ENCODE measurements at regions not wholly inside any gene's neighbourhood (a gene's known extent, or its start where the extent isn't known, plus 50 kb on each side); places are given as distances from the start of the nearest gene placed in this dataset.

DNA sequence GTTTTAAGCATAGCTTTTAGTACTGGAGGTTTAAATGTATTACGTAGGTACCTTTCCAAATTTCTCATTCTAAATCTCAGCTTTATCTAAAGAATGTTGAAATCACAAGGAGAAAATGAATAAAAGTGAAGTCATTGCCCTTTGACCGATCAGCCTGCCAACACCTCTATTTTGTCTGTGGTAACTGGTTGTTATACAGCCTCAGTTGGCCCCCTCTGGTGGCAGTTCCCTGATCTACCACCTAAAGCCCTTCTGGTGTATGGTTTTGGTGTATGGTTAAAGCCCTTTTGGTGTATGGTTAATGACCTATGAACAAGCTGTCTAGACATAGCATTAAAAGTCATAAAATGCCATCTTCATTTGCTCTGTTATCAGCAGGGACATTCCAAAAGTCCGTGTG is 378.2 kb upstream of the AZI2 start:
- H3K9ac ChIP-seq (replicated peaks in 1 of 4; ENCODE audit: extremely low read depth in 1 of 4, low read depth in 3 of 4, low read length in 3 of 4), result no peak overlapping the region
- H3K79me1 ChIP-seq (ENCODE audit: low read depth, low read length), result no peaks in the 10 kb centered on the region
- H2BK15ac ChIP-seq (ENCODE audit: low read length), result no peak overlapping the region
- no peaks in the 10 kb centered on the region for H3K79me2 ChIP-seq (ENCODE audit: control insufficient read depth in 1 of 2, insufficient read depth in 2 of 2, low read length in 2 of 2)
- no peak overlapping the region for H3K14ac ChIP-seq (ENCODE audit: insufficient read length)
- CTCF ChIA-PET (ENCODE audit: partially characterized antibody), result interaction anchor here (0.6 to 3.1 kb wide), 30 partner anchors 8 to 1164 kb away, joined by 3 to 22 read pairs (median 4); no protein-coding TSS in a partner anchor
- H4K91ac ChIP-seq (replicated peaks; ENCODE audit: insufficient read length, low read length), result no peak overlapping the region
- no peaks in the 10 kb centered on the region for H3K4me1 ChIP-seq (replicated peaks in 1 of 4; ENCODE audit: control insufficient read depth in 3 of 4, insufficient read depth in 4 of 4, low read length in 3 of 4)
- H4K8ac ChIP-seq (ENCODE audit: extremely low read depth, insufficient read depth, low read length), result no peak overlapping the region
- no peak overlapping the region for H3K4me3 ChIP-seq (ENCODE audit: extremely low read depth in 1 of 4, insufficient read depth in 2 of 4, low read depth in 3 of 4, low read length in 4 of 4)
- no peak overlapping the region for H3K27ac ChIP-seq (ENCODE audit: low read depth, low read length)
- H4K20me1 ChIP-seq (replicated peaks in 1 of 2; ENCODE audit: control insufficient read depth in 1 of 2, insufficient read depth in 2 of 2, low read length in 2 of 2), result no peaks in the 10 kb centered on the region
- H2AFZ ChIP-seq (ENCODE audit: low read length), result no peak overlapping the region
- no peak overlapping the region for H2BK5ac ChIP-seq (ENCODE audit: low read depth, low read length)
- no peaks in the 10 kb centered on the region for H3K36me3 ChIP-seq (ENCODE audit: control insufficient read depth in 2 of 4, insufficient read depth in 4 of 4, low read length in 3 of 4)
- H3K23me2 ChIP-seq (ENCODE audit: low read depth, low read length), result no peaks in the 10 kb centered on the region
- H3K9me3 ChIP-seq (ENCODE audit: insufficient read depth in 2 of 2, low read depth in 1 of 2, low read length in 1 of 2), result 0 out of 4 replicates have a peak, but pooled peaks cover 0 to 4% of the 10 kb centered on the region in 2 experiments
- DNase-seq (ENCODE audit: low read depth in 1 of 2, low spot score in 2 of 2), result peak; percentile 56 to 69
- H3K18ac ChIP-seq (ENCODE audit: extremely low read depth, low read length), result no peak overlapping the region
- WGBS, 2 experiments (ENCODE audit: extremely low coverage in 1 of 2, insufficient coverage in 1 of 2, insufficient read length in 1 of 2, insufficient replicate concordance in 2 of 2, low coverage in 1 of 2, low lambda C conversion rate in 2 of 2, missing lambda C conversion rate in 1 of 2), result 35% methylated on average over 3 of the region's 3 CpGs; no CpG with 5 or more reads in 1 of the 2 experiments
- H3K27me3 ChIP-seq (replicated peaks in 1 of 4; ENCODE audit: control insufficient read depth in 3 of 4, extremely low read depth in 1 of 4, insufficient read depth in 3 of 4, low read length in 3 of 4), result no peaks in the 10 kb centered on the region
- no peak overlapping the region for H3K4ac ChIP-seq (replicated peaks; ENCODE audit: insufficient read length, low read depth, low read length)
- POLR2A ChIA-PET (ENCODE audit: partially characterized antibody), result no interaction called here
- no peak overlapping the region for H2BK12ac ChIP-seq (ENCODE audit: low read depth, low read length)
- peak; percentile 78 for FAIRE-seq
- H2AK5ac ChIP-seq (ENCODE audit: low read depth, low read length), result no peak overlapping the region
- H3K4me2 ChIP-seq (ENCODE audit: insufficient read depth in 1 of 2, low read depth in 2 of 2, low read length in 2 of 2), result no peak overlapping the region
- no peak overlapping the region for H3K23ac ChIP-seq (ENCODE audit: insufficient read length)
- no peak overlapping the region for H4K5ac ChIP-seq (ENCODE audit: insufficient read length, low read depth, low read length)
- no peak overlapping the region for H3K56ac ChIP-seq (replicated peaks; ENCODE audit: insufficient read length, low read depth, low read length)
- H2BK20ac ChIP-seq (ENCODE audit: low read length), result no peak overlapping the region
- TF ChIP-seq, protein P1, sequence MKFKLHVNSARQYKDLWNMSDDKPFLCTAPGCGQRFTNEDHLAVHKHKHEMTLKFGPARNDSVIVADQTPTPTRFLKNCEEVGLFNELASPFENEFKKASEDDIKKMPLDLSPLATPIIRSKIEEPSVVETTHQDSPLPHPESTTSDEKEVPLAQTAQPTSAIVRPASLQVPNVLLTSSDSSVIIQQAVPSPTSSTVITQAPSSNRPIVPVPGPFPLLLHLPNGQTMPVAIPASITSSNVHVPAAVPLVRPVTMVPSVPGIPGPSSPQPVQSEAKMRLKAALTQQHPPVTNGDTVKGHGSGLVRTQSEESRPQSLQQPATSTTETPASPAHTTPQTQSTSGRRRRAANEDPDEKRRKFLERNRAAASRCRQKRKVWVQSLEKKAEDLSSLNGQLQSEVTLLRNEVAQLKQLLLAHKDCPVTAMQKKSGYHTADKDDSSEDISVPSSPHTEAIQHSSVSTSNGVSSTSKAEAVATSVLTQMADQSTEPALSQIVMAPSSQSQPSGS (IDR thresholded peaks at IDR 0.05; ENCODE audit: low read length), result 0 out of 2 replicates have a peak, but pooled peaks have one; percentile 33
- TF ChIP-seq RAD21 (IDR thresholded peaks at IDR 0.05 in 1 of 2, conservative IDR thresholded peaks at IDR 0.05 in 1 of 2; ENCODE audit: low read depth in 2 of 2, low read length in 2 of 2) (peak; percentile 85 to 90), ZNF274 (IDR thresholded peaks at IDR 0.05; ENCODE audit: borderline replicate concordance, extremely low read depth, low read length) (no peak), ATF3 (IDR thresholded peaks at IDR 0.05; ENCODE audit: insufficient read depth, low read depth, low read length) (no peak), CTCF (IDR thresholded peaks at IDR 0.05; ENCODE audit: control extremely low read depth in 1 of 3, insufficient read depth in 1 of 3, low read depth in 1 of 3, low read length in 3 of 3) (peak; percentile 32 to 79 (median 77)), MAFK (IDR thresholded peaks at IDR 0.05; ENCODE audit: low read depth, low read length) (no peak)
- H2BK120ac ChIP-seq (replicated peaks; ENCODE audit: low read depth, low read length), result no peak overlapping the region

All from H1 (cell line).